OCI-LY7 (cell line): ENCODE measurements at regions not wholly inside any gene's neighbourhood (a gene's known extent, or its start where the extent isn't known, plus 50 kb on each side); places are given as distances from the start of the nearest gene placed in this dataset.

Experiments used
- BruUV-seq: library from RNA; stranded (reverse); fragments of 400-500 nt; replicated peaks from 2 replicates; lab custom pipeline; 2021; lab: Mats Ljungman, UMichigan
- CTCF ChIA-PET: fragments of 300-600 bp; sonication (Branson Sonifier 250); formaldehyde crosslinking; loops from one replicate; lab custom pipeline; 2022; ENCODE audit warnings: antibody characterized with exemption; ENCODE audit not compliant: unreplicated experiment; lab: Charles Lee
- POLR2A ChIA-PET: fragments of 300-600 bp; sonication (Branson Sonifier 250); formaldehyde crosslinking; loops from one replicate; lab custom pipeline; 2022; ENCODE audit warnings: antibody characterized with exemption; lab: Charles Lee
- DNase-seq: peaks from one replicate; pipeline ENCODE4 v3.0.0-alpha.2; 2015; ENCODE audit warnings: low spot score
- H2AFZ ChIP-seq: fragments of 200-600 bp; sonication (generic), shearing (Covaris generic); 2 replicates; pipeline ENCODE4 v1.6.1; 2014; ENCODE audit warnings: mild to moderate bottlenecking, antibody characterized with exemption, low read length, moderate library complexity
- H3K27ac ChIP-seq: fragments of 200-600 bp; sonication (generic); 2 replicates; pipeline ENCODE4 v1.5.1; 2014; ENCODE audit warnings: mixed run types, low read depth, mild to moderate bottlenecking, moderate library complexity, low read length, inconsistent platforms; ENCODE audit not compliant: poor library complexity, severe bottlenecking
- H3K36me3 ChIP-seq: fragments of 200-600 bp; sonication (generic); 2 replicates; pipeline ENCODE4 v1.6.1; 2014; ENCODE audit warnings: mild to moderate bottlenecking, antibody characterized with exemption, low read length, moderate library complexity, mixed read lengths; ENCODE audit not compliant: insufficient read depth
- H3K4me1 ChIP-seq: fragments of 200-600 bp; sonication (generic); 2 replicates; pipeline ENCODE4 v1.5.1; 2014; ENCODE audit warnings: mild to moderate bottlenecking, low read length; ENCODE audit not compliant: insufficient read depth, poor library complexity, severe bottlenecking
- H3K4me2 ChIP-seq: fragments of 200-600 bp; sonication (generic); 2 replicates; pipeline ENCODE4 v1.6.1; 2014; ENCODE audit warnings: mild to moderate bottlenecking, low read length
- H3K4me3 ChIP-seq: fragments of 200-600 bp; sonication (generic); 2 replicates; pipeline ENCODE4 v1.5.1; 2014; ENCODE audit warnings: mild to moderate bottlenecking, low read depth, low read length; ENCODE audit not compliant: poor library complexity, severe bottlenecking
- H3K79me2 ChIP-seq: fragments of 200-600 bp; sonication (generic); 2 replicates; pipeline ENCODE4 v1.6.1; 2016; ENCODE audit warnings: low read depth, mild to moderate bottlenecking, low read length, moderate library complexity, mixed read lengths; ENCODE audit not compliant: insufficient read depth
- H3K9me2 ChIP-seq: fragments of 200-600 bp; sonication (generic); 2 replicates; pipeline ENCODE4 v1.6.1; 2016; ENCODE audit warnings: mild to moderate bottlenecking, low read length, mixed read lengths; ENCODE audit not compliant: insufficient read depth
- H3K9me3 ChIP-seq: fragments of 200-600 bp; sonication (generic); 2 replicates; pipeline ENCODE4 v1.6.1; 2014; ENCODE audit warnings: mild to moderate bottlenecking, mixed run types, low read length, mixed read lengths
- H4K20me1 ChIP-seq: fragments of 200-600 bp; sonication (generic); 2 replicates; pipeline ENCODE4 v1.6.1; 2014; ENCODE audit warnings: mild to moderate bottlenecking, antibody characterized with exemption, low read length, moderate library complexity, mixed read lengths; ENCODE audit not compliant: insufficient read depth
- CTCF ChIP-seq: fragments of 200-600 bp; sonication (generic); conservative IDR thresholded peaks from 2 replicates; pipeline ENCODE4 v1.5.1; 2014; ENCODE audit warnings: mild to moderate bottlenecking, antibody characterized with exemption, low read length, moderate library complexity, mixed read lengths
- EZH2phosphoT487 ChIP-seq: fragments of 200-600 bp; sonication (generic); IDR thresholded peaks from 2 replicates; pipeline ENCODE4 v1.6.1; 2018; ENCODE audit warnings: low read depth, borderline replicate concordance, mild to moderate bottlenecking, mixed run types, antibody characterized with exemption, low read length, moderate library complexity, mixed read lengths
- intact Hi-C: fragments of 100-400 bp; cut with micrococcal nuclease; formaldehyde crosslinking; loops from one replicate; pipeline ENCODE4 v1.10.0; 2022; ENCODE audit not compliant: unreplicated experiment

- H3K79me2 ChIP-seq, result no peaks in the 10 kb centered on the region
- POLR2A ChIA-PET, result interaction anchor here (0.6 to 0.9 kb wide), 2 partner anchors 11 to 12 kb away, joined by 3 to 4 read pairs; no protein-coding TSS in a partner anchor
- H3K9me2 ChIP-seq, result no peaks in the 10 kb centered on the region
- no peaks in the 10 kb centered on the region for H4K20me1 ChIP-seq
- no peak overlapping the region for H3K4me3 ChIP-seq
- no peaks in the 10 kb centered on the region for H3K9me3 ChIP-seq
- H3K36me3 ChIP-seq, result no peaks in the 10 kb centered on the region
- intact Hi-C loops, result no loop called here
- no peak overlapping the region for H2AFZ ChIP-seq
- no TSS peak for BruUV-seq
- H3K4me2 ChIP-seq, result no peak overlapping the region
- TF ChIP-seq EZH2phosphoT487, result no peak
- H3K27ac ChIP-seq, result no peak overlapping the region
- no peak for DNase-seq
- no peaks in the 10 kb centered on the region for H3K4me1 ChIP-seq
- CTCF ChIA-PET, result no interaction called here
Measured at GRCh38 chr13:48885027-48885395, 90.7 kb upstream of the FNDC3A start.

DNA sequence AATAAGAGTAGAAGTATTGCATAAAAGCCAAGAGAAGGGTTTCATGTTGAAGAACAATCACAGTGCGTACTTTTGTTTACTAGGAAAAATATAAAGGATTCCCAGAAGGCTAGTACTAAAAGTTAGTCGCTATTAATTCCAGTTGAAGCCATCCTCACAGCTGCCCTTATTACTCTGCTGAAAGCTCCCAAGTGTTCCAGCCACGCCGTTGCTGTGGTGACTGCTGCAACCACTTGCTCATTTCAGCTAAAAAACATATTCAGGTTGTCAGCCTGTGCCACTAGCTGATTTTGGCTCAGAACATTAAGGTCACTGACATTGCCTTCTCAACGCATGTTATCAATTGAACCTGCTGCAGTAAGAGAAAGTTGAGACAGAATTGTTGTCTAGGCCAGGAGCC lies 87.1 kb upstream of the FNDC3A start:
- Histone ChIP-seq H3K79me2 (no peaks in the 10 kb centered on the region), H3K4me1 (no peaks in the 10 kb centered on the region), H3K9me3 (no peaks in the 10 kb centered on the region), H4K20me1 (no peaks in the 10 kb centered on the region), H3K27ac (no peak overlapping the region), H3K4me2 (no peak overlapping the region), H3K9me2 (no peaks in the 10 kb centered on the region), H2AFZ (no peak overlapping the region), H3K4me3 (no peak overlapping the region), H3K36me3 (no peaks in the 10 kb centered on the region)
- BruUV-seq, result no TSS peak
- TF ChIP-seq EZH2phosphoT487, result no peak
- TF ChIP-seq CTCF, result no peak
- no peak for DNase-seq
- CTCF ChIA-PET, result no interaction called here
- POLR2A ChIA-PET, result no interaction called here
- intact Hi-C loops, result loop anchor here (1.0 kb wide), 1 partner anchor 44 kb away; no protein-coding TSS in a partner anchor

- no peaks in the 10 kb centered on the region for H3K36me3 ChIP-seq
- H3K4me3 ChIP-seq, result no peak overlapping the region
- no peaks in the 10 kb centered on the region for H3K4me1 ChIP-seq
- DNase-seq, result no peak
- CTCF ChIA-PET, result no interaction called here
- H2AFZ ChIP-seq, result no peak overlapping the region
- no peaks in the 10 kb centered on the region for H3K79me2 ChIP-seq
- TF ChIP-seq EZH2phosphoT487, result no peak
- TF ChIP-seq CTCF, result no peak
- H4K20me1 ChIP-seq, result no peaks in the 10 kb centered on the region
- no peaks in the 10 kb centered on the region for H3K9me3 ChIP-seq
- intact Hi-C loops, result no loop called here
- H3K9me2 ChIP-seq, result no peaks in the 10 kb centered on the region
- POLR2A ChIA-PET, result no interaction called here
- no peak overlapping the region for H3K27ac ChIP-seq
- no TSS peak for BruUV-seq
- no peak overlapping the region for H3K4me2 ChIP-seq
Measured at GRCh38 chr13:48890391-48890790, 85.3 kb upstream of the FNDC3A start.
